ENCODE measurements at regions not wholly inside any gene's neighbourhood (a gene's known extent, or its start where the extent isn't known, plus 50 kb on each side); places are given as distances from the start of the nearest gene placed in this dataset.

DNA sequence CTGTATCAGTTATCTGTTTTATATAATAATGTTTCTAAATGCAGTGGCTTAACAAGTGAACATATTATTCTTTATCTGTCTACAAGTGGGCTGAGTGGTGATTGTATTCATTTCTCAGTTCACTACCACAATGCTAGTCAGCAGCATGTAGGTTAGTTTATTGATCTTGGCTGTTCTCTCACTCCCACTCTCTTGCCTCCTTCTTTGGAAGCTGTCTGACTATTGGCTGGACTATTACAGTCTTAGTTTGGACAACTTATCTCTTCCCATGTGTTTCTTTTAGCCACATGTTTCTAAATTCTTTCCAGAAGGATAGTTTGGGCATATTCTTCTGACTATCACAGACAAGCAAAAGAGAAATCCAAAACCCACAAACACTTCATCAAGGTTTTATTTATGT is 459.5 kb upstream of the AGA start:
- no peak for TF ChIP-seq POLR2A (IDR thresholded peaks at IDR 0.05; ENCODE audit: insufficient read depth in 1 of 2, low read depth in 2 of 2, low read length in 2 of 2)
- TF ChIP-seq ISL2 (CRISPR knock-in tag; IDR thresholded peaks at IDR 0.05), result no peak
- no peak for TF ChIP-seq TCF7L2 (IDR thresholded peaks at IDR 0.05; ENCODE audit: low read depth, low read length)
- TF ChIP-seq HOXA9 (CRISPR knock-in tag; IDR thresholded peaks at IDR 0.05; ENCODE audit: borderline replicate concordance), result no peak
- no peak for TF ChIP-seq ZBTB21 (CRISPR knock-in tag; IDR thresholded peaks at IDR 0.05)
- TF ChIP-seq, protein P1, sequence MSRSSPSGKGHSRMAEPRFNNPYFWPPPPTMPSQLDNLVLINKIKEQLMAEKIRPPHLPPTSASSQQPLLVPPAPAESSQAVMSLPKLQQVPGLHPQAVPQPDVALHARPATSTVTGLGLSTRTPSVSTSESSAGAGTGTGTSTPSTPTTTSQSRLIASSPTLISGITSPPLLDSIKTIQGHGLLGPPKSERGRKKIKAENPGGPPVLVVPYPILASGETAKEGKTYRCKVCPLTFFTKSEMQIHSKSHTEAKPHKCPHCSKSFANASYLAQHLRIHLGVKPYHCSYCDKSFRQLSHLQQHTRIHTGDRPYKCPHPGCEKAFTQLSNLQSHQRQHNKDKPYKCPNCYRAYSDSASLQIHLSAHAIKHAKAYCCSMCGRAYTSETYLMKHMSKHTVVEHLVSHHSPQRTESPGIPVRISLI (CRISPR knock-in tag; IDR thresholded peaks at IDR 0.05; ENCODE audit: borderline replicate concordance), result no peak

Measured in HepG2 (cell line).